H9 (cell line): ENCODE measurements at regions not wholly inside any gene's neighbourhood (a gene's known extent, or its start where the extent isn't known, plus 50 kb on each side); places are given as distances from the start of the nearest gene placed in this dataset.

Experiments
- DNase-seq: peaks from one replicate; pipeline ENCODE4 v3.0.0-alpha.2; 2017
- H2AFZ ChIP-seq: one replicate; pipeline ENCODE4 v1.6.1; 2013; ENCODE audit warnings: mild to moderate bottlenecking, low read length, control low read depth, moderate library complexity
- H2AK5ac ChIP-seq: 2 replicates; pipeline ENCODE4 v1.6.1; 2013; ENCODE audit warnings: low read length, control low read depth, mixed read lengths; ENCODE audit not compliant: insufficient read length
- H2BK120ac ChIP-seq: one replicate; pipeline ENCODE4 v1.6.1; 2013; ENCODE audit warnings: low read depth, mild to moderate bottlenecking, low read length, control low read depth, inconsistent platforms; ENCODE audit not compliant: poor library complexity, severe bottlenecking
- H2BK12ac ChIP-seq: 2 replicates; pipeline ENCODE4 v1.6.1; 2013; ENCODE audit warnings: low read length, control low read depth, mixed read lengths, low read depth; ENCODE audit not compliant: insufficient read length
- H2BK15ac ChIP-seq: 2 replicates; pipeline ENCODE4 v1.6.1; 2013; ENCODE audit warnings: low read depth, low read length, control low read depth
- H2BK20ac ChIP-seq: one replicate; pipeline ENCODE4 v1.6.1; 2013; ENCODE audit warnings: low read depth, mild to moderate bottlenecking, low read length, control low read depth, inconsistent platforms; ENCODE audit not compliant: poor library complexity, severe bottlenecking
- H2BK5ac ChIP-seq: 2 replicates; pipeline ENCODE4 v1.6.1; 2013; ENCODE audit warnings: low read length, control low read depth, mixed read lengths; ENCODE audit not compliant: insufficient read length
- H3K14ac ChIP-seq: 2 replicates; pipeline ENCODE4 v1.6.1; 2013; ENCODE audit warnings: low read length, control low read depth; ENCODE audit not compliant: insufficient read depth
- H3K18ac ChIP-seq: 2 replicates; pipeline ENCODE4 v1.6.1; 2013; ENCODE audit warnings: low read depth, mild to moderate bottlenecking, mixed read lengths, low read length, control low read depth; ENCODE audit not compliant: insufficient read length
- H3K23ac ChIP-seq: 2 replicates; pipeline ENCODE4 v1.6.1; 2013; ENCODE audit warnings: low read length, control low read depth, mixed read lengths, low read depth; ENCODE audit not compliant: insufficient read length
- H3K23me2 ChIP-seq: 2 replicates; pipeline ENCODE4 v1.6.1; 2013; ENCODE audit warnings: low read depth, mild to moderate bottlenecking, mixed read lengths, low read length, control low read depth; ENCODE audit not compliant: insufficient read length, poor library complexity, severe bottlenecking
- H3K27ac ChIP-seq: 2 replicates; pipeline ENCODE4 v1.5.1; 2013; ENCODE audit warnings: low read length, control low read depth, mixed read lengths, low read depth; ENCODE audit not compliant: insufficient read length
- H3K27me3 ChIP-seq: 2 replicates; pipeline ENCODE4 v1.6.1; 2013; ENCODE audit warnings: low read length, control low read depth, inconsistent platforms; ENCODE audit not compliant: insufficient read depth
- H3K4ac ChIP-seq: 2 replicates; pipeline ENCODE4 v1.6.1; 2013; ENCODE audit warnings: low read depth, mild to moderate bottlenecking, control low read depth, inconsistent platforms, low read length, moderate library complexity
- H3K4me1 ChIP-seq: 2 replicates; pipeline ENCODE4 v1.6.1; 2013; ENCODE audit warnings: low read length, control low read depth, inconsistent platforms; ENCODE audit not compliant: insufficient read depth
- H3K4me2 ChIP-seq: 2 replicates; pipeline ENCODE4 v1.6.1; 2013; ENCODE audit warnings: low read length, control low read depth, mixed read lengths; ENCODE audit not compliant: insufficient read length, insufficient read depth
- H3K56ac ChIP-seq: 2 replicates; pipeline ENCODE4 v1.6.1; 2013; ENCODE audit warnings: low read depth, mild to moderate bottlenecking, mixed read lengths, low read length, control low read depth; ENCODE audit not compliant: insufficient read length
- H3K79me1 ChIP-seq: 2 replicates; pipeline ENCODE4 v1.6.1; 2013; ENCODE audit warnings: low read depth, mild to moderate bottlenecking, moderate library complexity, low read length, control low read depth, inconsistent platforms; ENCODE audit not compliant: insufficient read depth, poor library complexity, severe bottlenecking
- H3K79me2 ChIP-seq: 2 replicates; pipeline ENCODE4 v1.6.1; 2013; ENCODE audit warnings: low read length, control low read depth, inconsistent platforms; ENCODE audit not compliant: insufficient read depth
- H3K9ac ChIP-seq: 2 replicates; pipeline ENCODE4 v1.6.1; 2013; ENCODE audit warnings: low read length, control low read depth, mixed read lengths; ENCODE audit not compliant: insufficient read length; ENCODE audit errors: extremely low read depth
- H3K9me3 ChIP-seq: one replicate; pipeline ENCODE4 v1.6.1; 2013; ENCODE audit warnings: low read depth, low read length, inconsistent platforms; ENCODE audit not compliant: control insufficient read depth
- H3T11ph ChIP-seq: one replicate; pipeline ENCODE4 v1.6.1; 2013; ENCODE audit warnings: mild to moderate bottlenecking, low read length, control low read depth, inconsistent platforms
- H4K20me1 ChIP-seq: one replicate; pipeline ENCODE4 v1.6.1; 2013; ENCODE audit not compliant: control insufficient read depth, insufficient read length, insufficient read depth
- H4K5ac ChIP-seq: 2 replicates; pipeline ENCODE4 v1.6.1; 2013; ENCODE audit warnings: low read depth, mild to moderate bottlenecking, mixed read lengths, low read length, control low read depth; ENCODE audit not compliant: insufficient read length
- H4K8ac ChIP-seq: replicated peaks from 2 replicates; pipeline ENCODE4 v1.6.1; 2013; ENCODE audit warnings: low read length, control low read depth, mixed read lengths, low read depth; ENCODE audit not compliant: insufficient read length
- H4K91ac ChIP-seq: 2 replicates; pipeline ENCODE4 v1.6.1; 2013; ENCODE audit warnings: low read depth, mild to moderate bottlenecking, moderate library complexity, mixed read lengths, low read length, control low read depth; ENCODE audit not compliant: insufficient read length
- H3K27ac Mint-ChIP-seq, 3 experiments: 2 replicates in 2 of 3; 3 replicates in 1 of 3; pipeline ENCODE4 v1.8.0; 2020 to 2021; ENCODE audit warnings: mixed read lengths in 3 of 3, mild to moderate bottlenecking in 1 of 3, moderate library complexity in 1 of 3
- H3K27me3 Mint-ChIP-seq: 2 replicates; pipeline ENCODE4 v1.8.0; 2021; ENCODE audit warnings: low read depth, mild to moderate bottlenecking, moderate library complexity, mixed read lengths
- H3K36me3 Mint-ChIP-seq, 3 experiments: 2 replicates in 2 of 3; 3 replicates in 1 of 3; pipeline ENCODE4 v1.8.0; 2020 to 2021; ENCODE audit warnings: low read depth in 3 of 3, mixed read lengths in 3 of 3; ENCODE audit not compliant: insufficient read depth in 1 of 3
- H3K4me1 Mint-ChIP-seq, 2 experiments: 2 replicates each; pipeline ENCODE4 v1.8.0; 2020; ENCODE audit warnings: mixed read lengths in 2 of 2
- H3K4me3 Mint-ChIP-seq, 2 experiments: 2 replicates in 1 of 2; 3 replicates in 1 of 2; pipeline ENCODE4 v1.8.0; 2020 to 2021; ENCODE audit warnings: mild to moderate bottlenecking in 2 of 2, mixed read lengths in 2 of 2, moderate library complexity in 1 of 2
- H3K9me3 Mint-ChIP-seq, 2 experiments: 2 replicates in 1 of 2; 3 replicates in 1 of 2; pipeline ENCODE4 v1.8.0; 2020; ENCODE audit warnings: mild to moderate bottlenecking in 2 of 2, mixed read lengths in 2 of 2, moderate library complexity in 1 of 2
- WGBS: extraction: QIAGEN DNeasy Blood & Tissue Kit; methylation state at CpG from one replicate; pipeline ENCODE4 v1.1.7; 2013; ENCODE audit warnings: missing lambda C conversion rate, low lambda C conversion rate, mixed read lengths; ENCODE audit not compliant: insufficient read length; ENCODE audit errors: extremely low coverage; 5-methylcytosine and 5-hydroxymethylcytosine counted together
- TF ChIP-seq, protein P1 (sequence below): fragments of 200-600 bp; sonication (generic); conservative IDR thresholded peaks from 3 replicates; pipeline ENCODE4 v1.8.0; 2021; ENCODE audit warnings: antibody characterized with exemption, mild to moderate bottlenecking

- Histone ChIP-seq H4K91ac (no peak overlapping the region), H3T11ph (no peak overlapping the region), H3K14ac (no peak overlapping the region), H2BK12ac (no peak overlapping the region), H2BK15ac (no peak overlapping the region), H3K23ac (no peak overlapping the region), H3K23me2 (peaks cover 4% of the 10 kb centered on the region), H3K4me1 (no peaks in the 10 kb centered on the region; the same call in 1 of the 2 replicates), H3K4ac (no peak overlapping the region), H3K56ac (no peak overlapping the region), H3K79me1 (no peaks in the 10 kb centered on the region), H4K20me1 (no peaks in the 10 kb centered on the region), H3K9me3 (no peaks in the 10 kb centered on the region), H2BK20ac (no peak overlapping the region), H3K79me2 (no peaks in the 10 kb centered on the region), H2BK120ac (no peak overlapping the region), H4K8ac (no peak overlapping the region), H2AFZ (no peak overlapping the region), H2AK5ac (no peak overlapping the region), H3K4me2 (no peak overlapping the region), H3K27ac (no peak overlapping the region), H4K5ac (no peak overlapping the region), H3K27me3 (no peaks in the 10 kb centered on the region), H2BK5ac (no peak overlapping the region), H3K18ac (no peak overlapping the region), H3K9ac (no peak overlapping the region)
- no CpG with 5 or more reads among the region's 7 CpGs for WGBS
- H3K4me3 Mint-ChIP-seq, result no peak overlapping the region
- no peaks in the 10 kb centered on the region for H3K9me3 Mint-ChIP-seq
- no peaks in the 10 kb centered on the region for H3K36me3 Mint-ChIP-seq
- H3K27ac Mint-ChIP-seq, result no peak overlapping the region
- no peak for DNase-seq
- peaks cover 33% of the 10 kb centered on the region for H3K27me3 Mint-ChIP-seq
- TF ChIP-seq, protein P1, sequence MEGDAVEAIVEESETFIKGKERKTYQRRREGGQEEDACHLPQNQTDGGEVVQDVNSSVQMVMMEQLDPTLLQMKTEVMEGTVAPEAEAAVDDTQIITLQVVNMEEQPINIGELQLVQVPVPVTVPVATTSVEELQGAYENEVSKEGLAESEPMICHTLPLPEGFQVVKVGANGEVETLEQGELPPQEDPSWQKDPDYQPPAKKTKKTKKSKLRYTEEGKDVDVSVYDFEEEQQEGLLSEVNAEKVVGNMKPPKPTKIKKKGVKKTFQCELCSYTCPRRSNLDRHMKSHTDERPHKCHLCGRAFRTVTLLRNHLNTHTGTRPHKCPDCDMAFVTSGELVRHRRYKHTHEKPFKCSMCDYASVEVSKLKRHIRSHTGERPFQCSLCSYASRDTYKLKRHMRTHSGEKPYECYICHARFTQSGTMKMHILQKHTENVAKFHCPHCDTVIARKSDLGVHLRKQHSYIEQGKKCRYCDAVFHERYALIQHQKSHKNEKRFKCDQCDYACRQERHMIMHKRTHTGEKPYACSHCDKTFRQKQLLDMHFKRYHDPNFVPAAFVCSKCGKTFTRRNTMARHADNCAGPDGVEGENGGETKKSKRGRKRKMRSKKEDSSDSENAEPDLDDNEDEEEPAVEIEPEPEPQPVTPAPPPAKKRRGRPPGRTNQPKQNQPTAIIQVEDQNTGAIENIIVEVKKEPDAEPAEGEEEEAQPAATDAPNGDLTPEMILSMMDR, result no peak
- H3K4me1 Mint-ChIP-seq, result peaks cover 13 to 28% of the 10 kb centered on the region in 2 experiments
Observed at GRCh38 chr6:1202201-1202600, 109.7 kb upstream of the FOXQ1 start.
